T-helper 1 cell treated with Interleukin-12 subunit alpha and Interleukin-12 subunit beta and Interleukin-4 antibody, amounts not matched to agents 30 μg/mL and 1 μg/mL, for 36 hours (primary cell): ENCODE measurements at regions not wholly inside any gene's neighbourhood (a gene's known extent, or its start where the extent isn't known, plus 50 kb on each side); places are given as distances from the start of the nearest gene placed in this dataset.
"Not testable (repeated sequence)": the region's sequence is repeated elsewhere in the genome, so short reads cannot be mapped to it uniquely, and the experiment has no call there.

Experiments used
- H3K27ac Mint-ChIP-seq: one replicate; pipeline ENCODE4 v1.8.0; 2021; ENCODE audit warnings: mild to moderate bottlenecking, mixed read lengths
- H3K27me3 Mint-ChIP-seq: one replicate; pipeline ENCODE4 v1.8.0; 2021; ENCODE audit warnings: low read depth, mixed read lengths
- H3K36me3 Mint-ChIP-seq: one replicate; pipeline ENCODE4 v1.8.0; 2021; ENCODE audit warnings: low read depth, mixed read lengths
- H3K4me1 Mint-ChIP-seq: one replicate; pipeline ENCODE4 v1.8.0; 2021; ENCODE audit warnings: low read depth, mixed read lengths
- H3K4me3 Mint-ChIP-seq: one replicate; pipeline ENCODE4 v1.8.0; 2021; ENCODE audit warnings: mild to moderate bottlenecking, moderate library complexity, mixed read lengths
- H3K9me3 Mint-ChIP-seq: one replicate; pipeline ENCODE4 v1.8.0; 2021; ENCODE audit warnings: mixed read lengths

DNA sequence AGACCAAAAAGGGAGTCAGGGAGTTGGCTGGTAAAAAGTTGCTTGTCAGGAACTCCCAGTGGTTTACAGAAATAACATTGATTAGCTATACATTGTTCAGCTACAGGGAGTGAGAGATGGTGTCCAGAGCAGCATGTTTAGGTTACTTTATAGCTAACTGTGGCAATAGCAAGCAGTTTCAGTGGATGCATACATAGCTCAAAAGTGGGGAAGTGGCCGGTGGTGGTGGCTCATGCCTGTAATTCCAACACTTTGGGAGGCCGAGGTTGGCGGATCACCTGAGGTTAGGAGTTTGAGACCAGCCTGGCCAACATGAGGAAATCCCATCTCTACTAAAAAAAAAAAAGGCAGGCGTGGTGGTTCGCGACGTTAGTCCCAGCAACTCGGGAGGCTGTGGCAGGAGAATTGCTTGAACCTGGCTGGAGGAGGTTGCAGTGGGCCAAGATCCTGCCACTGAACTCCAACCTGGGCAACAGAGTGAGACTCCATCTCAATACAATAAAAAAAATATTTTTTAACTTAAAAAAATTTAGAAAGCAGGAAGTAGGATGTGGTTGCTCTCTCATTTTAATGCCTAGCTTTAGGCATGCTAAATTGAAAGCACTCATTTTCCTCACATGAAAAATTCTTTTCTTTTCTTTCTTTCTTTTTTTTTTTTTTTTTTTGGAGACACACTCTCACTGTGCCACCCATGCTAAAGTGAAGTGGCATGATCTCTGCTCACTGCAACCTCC lies 109.7 kb downstream of the PPIAL4G start:
- Mint-ChIP-seq H3K4me1 (peaks cover 31% of the 10 kb centered on the region), H3K27me3 (no peaks in the 10 kb centered on the region), H3K9me3 (no peaks in the 10 kb centered on the region), H3K36me3 (peaks cover 2% of the 10 kb centered on the region), H3K27ac (peak overlapping the region; percentile 98), H3K4me3 (peak overlapping the region; percentile 82)

DNA sequence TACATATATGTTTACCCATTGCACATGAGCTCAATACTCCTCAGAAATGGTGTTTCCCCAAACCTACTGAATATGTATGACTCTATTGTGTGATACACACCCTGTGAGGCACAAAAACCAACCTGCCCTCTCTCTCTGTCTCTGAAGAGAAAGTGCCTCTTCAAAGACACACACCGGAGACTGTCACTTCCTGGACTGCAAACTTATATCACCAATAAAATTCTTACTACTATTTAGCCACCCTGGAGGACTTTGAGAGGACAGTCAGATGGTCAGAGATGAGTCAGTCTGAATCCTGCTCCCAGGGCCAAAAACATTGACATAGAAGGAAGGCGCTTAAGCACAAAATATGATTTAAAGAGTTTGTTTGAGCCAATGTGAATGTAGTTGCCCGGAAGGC lies 110.4 kb downstream of the PPIAL4G start:
- Mint-ChIP-seq H3K4me1 (peaks cover 31% of the 10 kb centered on the region), H3K9me3 (no peaks in the 10 kb centered on the region), H3K4me3 (peak overlapping the region; percentile 82), H3K27ac (peak overlapping the region; percentile 98), H3K36me3 (peaks cover 2% of the 10 kb centered on the region), H3K27me3 (no peaks in the 10 kb centered on the region)

DNA sequence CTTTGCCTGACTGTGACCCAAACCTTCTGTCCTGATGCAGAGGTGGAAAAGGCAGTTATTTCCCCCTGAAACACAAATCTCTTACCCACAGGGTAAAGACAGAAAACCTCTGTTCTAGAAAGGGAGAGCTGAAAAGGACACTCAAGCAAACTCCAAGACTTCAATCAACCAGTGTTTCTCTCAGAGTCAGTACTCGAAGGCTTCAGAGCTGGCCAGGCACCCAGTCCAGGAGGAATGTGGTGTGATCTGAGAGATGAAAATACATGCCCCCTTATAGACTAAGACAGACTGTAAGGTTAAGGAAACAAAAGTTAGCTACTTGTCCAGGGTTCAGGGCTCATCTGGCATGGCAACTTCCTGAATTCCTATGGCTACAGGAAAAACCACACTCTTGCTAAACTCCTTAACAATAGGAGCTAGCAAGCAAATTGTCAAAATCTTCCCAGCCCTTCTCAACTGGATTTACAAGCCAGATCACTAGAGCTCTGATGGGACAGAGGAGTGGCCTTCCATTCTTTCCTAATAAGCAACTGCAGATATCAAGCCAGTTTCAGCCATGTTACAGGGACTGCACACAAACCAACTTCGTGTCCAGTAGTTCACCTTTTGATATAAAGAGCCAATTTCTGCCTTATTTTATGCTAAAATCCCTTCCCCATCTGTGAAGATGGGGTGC lies 110.9 kb downstream of the PPIAL4G start:
- Mint-ChIP-seq H3K4me1 (peaks cover 31% of the 10 kb centered on the region), H3K4me3 (peak overlapping the region; percentile 82), H3K27ac (peak overlapping the region; percentile 98)
- H3K36me3 Mint-ChIP-seq, H3K9me3 Mint-ChIP-seq, H3K27me3 Mint-ChIP-seq: not testable (repeated sequence)

DNA sequence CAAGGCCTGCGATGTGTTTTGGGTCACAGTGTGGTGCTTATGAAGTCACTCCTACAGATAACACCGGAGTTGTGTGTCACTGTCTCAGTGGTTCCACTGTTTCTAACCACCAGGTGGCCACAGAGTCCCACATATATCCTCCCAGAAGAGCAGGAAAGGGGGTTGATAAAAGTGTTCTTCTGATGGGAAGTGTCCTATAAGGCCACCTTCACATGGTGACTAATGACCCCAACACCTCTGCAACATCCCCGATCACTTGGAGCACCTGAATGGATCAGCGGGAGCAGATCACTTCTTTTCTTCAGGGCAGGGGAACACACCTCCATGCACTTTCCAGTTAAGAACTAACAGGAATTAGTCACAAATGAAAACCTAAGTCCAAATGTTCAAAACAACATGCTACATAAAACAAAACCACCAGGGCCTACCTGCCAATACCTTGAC lies 111.5 kb downstream of the PPIAL4G start:
- not testable (repeated sequence) for H3K27me3 Mint-ChIP-seq
- peaks cover 31% of the 10 kb centered on the region for H3K4me1 Mint-ChIP-seq

DNA sequence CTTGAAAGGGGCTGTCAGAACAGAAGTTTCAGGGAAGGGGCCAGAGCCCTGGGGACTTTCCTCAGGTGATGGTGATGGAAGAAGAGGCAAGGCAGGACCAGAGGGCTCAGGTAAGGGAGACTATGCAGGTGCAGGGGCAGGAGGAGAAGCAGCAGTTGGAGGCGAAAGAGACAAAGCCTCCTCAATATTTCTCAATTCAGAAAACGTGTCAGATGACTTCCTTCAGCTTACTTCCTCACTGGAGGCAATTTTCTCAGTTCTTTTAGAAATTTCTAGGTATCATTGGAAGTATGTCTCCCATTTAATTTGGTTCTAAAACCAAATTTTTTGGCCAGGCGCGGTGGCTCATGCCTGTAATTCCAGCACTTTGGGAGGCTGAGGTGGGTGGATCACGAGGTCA lies 112.4 kb downstream of the PPIAL4G start:
- H3K9me3 Mint-ChIP-seq, H3K27ac Mint-ChIP-seq, H3K27me3 Mint-ChIP-seq, H3K36me3 Mint-ChIP-seq: not testable (repeated sequence)
- peaks cover 33% of the 10 kb centered on the region for H3K4me1 Mint-ChIP-seq
- peak overlapping the region; percentile 36 for H3K4me3 Mint-ChIP-seq

More for the DNA sequence above, 111.5 kb downstream of the PPIAL4G start:
- peak overlapping the region; percentile 9 for H3K4me3 Mint-ChIP-seq
- H3K9me3 Mint-ChIP-seq, H3K36me3 Mint-ChIP-seq: not testable (repeated sequence)
- H3K27ac Mint-ChIP-seq, result peak overlapping the region; percentile 98

DNA sequence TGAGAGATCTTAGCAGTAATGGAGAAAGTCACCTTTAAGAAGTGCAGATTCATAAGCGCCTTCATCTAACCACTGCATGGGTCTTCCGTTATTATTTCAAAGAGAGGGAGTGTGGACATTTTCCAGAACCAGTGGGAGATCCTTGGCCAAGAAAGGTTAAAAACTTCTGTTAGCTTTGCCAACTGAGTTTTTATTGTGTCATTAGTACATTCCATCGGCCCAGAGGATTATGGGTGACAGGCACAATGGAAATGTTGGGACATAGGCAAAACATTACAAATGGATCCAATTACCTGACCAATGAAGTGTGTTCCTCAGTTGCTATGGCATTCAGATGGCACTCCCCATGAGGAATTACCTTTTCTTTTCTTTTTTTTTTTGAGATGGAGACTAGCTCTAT lies 115.5 kb downstream of the PPIAL4G start:
- Mint-ChIP-seq H3K36me3 (peaks cover 2% of the 10 kb centered on the region), H3K4me3 (no peak overlapping the region), H3K9me3 (no peaks in the 10 kb centered on the region), H3K4me1 (peaks cover 44% of the 10 kb centered on the region), H3K27ac (no peak overlapping the region), H3K27me3 (peaks cover 22% of the 10 kb centered on the region)

DNA sequence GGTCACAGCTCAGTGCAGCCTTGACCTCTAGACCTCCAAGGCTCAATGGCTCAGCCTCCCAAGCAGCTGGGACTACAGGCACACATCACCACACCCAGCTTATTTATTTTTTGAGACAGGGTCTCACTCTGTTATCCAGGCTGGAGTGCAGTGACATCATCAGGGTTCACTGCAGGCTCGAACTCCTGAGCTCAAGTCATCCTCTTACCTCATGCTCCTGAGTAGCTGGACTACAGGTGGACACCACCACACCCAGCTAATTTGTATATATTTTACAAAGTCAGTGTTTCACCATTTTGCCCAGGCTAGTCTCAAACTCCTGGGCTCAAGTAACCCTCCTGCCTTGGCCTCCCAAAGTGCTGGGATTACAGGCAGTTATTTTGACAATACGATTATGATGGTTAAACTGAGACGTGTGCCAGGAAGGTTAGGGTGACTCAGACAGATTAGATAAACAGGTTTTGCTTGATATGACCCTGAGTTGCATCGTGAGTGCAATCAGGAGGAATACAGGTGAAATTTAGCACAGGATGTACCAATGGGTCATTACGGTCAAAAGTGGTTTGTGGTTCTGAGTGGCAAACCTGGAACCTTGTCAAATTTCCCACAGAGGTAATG lies 116.9 kb downstream of the PPIAL4G start:
- H3K9me3 Mint-ChIP-seq, H3K4me3 Mint-ChIP-seq, H3K27ac Mint-ChIP-seq, H3K36me3 Mint-ChIP-seq: not testable (repeated sequence)
- H3K4me1 Mint-ChIP-seq, result peaks cover 43% of the 10 kb centered on the region
- H3K27me3 Mint-ChIP-seq, result peaks cover 31% of the 10 kb centered on the region

DNA sequence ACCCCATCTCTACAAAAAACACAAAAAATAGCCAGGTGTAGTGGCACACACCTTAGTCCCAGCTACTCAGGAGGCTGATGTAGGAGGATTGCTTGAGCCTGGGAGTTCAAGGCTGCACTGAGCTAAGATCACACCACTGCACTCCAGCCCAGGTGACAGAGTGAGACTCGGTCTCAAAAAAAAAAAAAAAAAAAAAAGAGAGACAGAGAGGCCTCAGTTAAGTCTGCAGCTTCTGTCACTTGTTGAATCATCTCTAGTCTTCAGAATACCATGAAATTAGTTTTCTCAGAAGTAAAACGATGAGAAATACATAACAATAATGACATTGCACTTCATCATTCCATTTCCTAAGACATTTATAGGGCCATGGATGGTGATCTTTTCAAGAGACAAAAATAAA lies 118.0 kb downstream of the PPIAL4G start:
- peaks cover 37% of the 10 kb centered on the region for H3K27me3 Mint-ChIP-seq

DNA sequence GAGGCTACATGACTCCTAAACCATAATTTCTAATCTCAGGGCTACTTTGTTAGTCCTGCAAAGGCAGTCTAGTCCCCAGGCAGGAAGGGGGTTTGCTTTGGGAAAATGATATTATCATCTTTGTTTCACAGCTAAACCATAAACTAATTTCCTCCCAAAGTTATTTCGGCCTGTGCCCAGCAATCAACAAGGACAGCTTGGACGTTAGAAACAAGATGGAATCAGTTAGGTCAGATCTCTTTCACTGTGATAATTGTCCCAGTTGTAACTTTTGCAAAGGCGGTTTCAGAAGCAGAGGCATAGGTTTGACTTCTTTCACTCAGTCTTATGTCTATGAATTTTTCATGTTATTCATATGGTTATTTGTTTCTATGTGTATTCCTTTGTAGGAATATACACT lies 119.1 kb downstream of the PPIAL4G start:
- not testable (repeated sequence) for H3K4me3 Mint-ChIP-seq
- H3K4me1 Mint-ChIP-seq, result peaks cover 38% of the 10 kb centered on the region
- H3K27me3 Mint-ChIP-seq, result peaks cover 39% of the 10 kb centered on the region

More for the DNA sequence above, 118.0 kb downstream of the PPIAL4G start:
- not testable (repeated sequence) for H3K36me3 Mint-ChIP-seq, H3K4me3 Mint-ChIP-seq, H3K27ac Mint-ChIP-seq, H3K9me3 Mint-ChIP-seq
- H3K4me1 Mint-ChIP-seq, result peaks cover 38% of the 10 kb centered on the region

DNA sequence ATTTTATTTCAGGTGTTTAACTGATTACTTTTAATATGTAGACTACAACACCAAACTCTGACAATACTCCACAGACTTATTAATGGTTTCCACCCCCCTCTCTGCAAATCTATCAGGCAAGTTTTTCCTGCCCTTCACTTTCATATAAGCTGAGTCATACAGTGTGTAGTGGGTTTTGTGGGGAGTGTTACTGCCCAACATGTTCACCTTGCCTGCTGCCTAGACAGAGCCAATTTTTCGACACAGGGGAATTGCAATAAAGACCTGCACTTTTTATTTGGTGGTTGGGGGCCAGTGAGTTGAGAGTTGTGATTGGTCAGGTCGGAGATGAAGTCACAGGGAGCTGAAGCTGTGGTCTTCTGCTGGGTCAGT lies 119.7 kb downstream of the PPIAL4G start:
- H3K4me1 Mint-ChIP-seq, result peaks cover 38% of the 10 kb centered on the region
- H3K4me3 Mint-ChIP-seq, result peak overlapping the region; percentile 74
- no peak overlapping the region for H3K27ac Mint-ChIP-seq
- H3K27me3 Mint-ChIP-seq, result peaks cover 40% of the 10 kb centered on the region
- no peaks in the 10 kb centered on the region for H3K9me3 Mint-ChIP-seq
- H3K36me3 Mint-ChIP-seq, result no peaks in the 10 kb centered on the region

More for the DNA sequence above, 119.1 kb downstream of the PPIAL4G start:
- not testable (repeated sequence) for H3K27ac Mint-ChIP-seq, H3K36me3 Mint-ChIP-seq, H3K9me3 Mint-ChIP-seq

DNA sequence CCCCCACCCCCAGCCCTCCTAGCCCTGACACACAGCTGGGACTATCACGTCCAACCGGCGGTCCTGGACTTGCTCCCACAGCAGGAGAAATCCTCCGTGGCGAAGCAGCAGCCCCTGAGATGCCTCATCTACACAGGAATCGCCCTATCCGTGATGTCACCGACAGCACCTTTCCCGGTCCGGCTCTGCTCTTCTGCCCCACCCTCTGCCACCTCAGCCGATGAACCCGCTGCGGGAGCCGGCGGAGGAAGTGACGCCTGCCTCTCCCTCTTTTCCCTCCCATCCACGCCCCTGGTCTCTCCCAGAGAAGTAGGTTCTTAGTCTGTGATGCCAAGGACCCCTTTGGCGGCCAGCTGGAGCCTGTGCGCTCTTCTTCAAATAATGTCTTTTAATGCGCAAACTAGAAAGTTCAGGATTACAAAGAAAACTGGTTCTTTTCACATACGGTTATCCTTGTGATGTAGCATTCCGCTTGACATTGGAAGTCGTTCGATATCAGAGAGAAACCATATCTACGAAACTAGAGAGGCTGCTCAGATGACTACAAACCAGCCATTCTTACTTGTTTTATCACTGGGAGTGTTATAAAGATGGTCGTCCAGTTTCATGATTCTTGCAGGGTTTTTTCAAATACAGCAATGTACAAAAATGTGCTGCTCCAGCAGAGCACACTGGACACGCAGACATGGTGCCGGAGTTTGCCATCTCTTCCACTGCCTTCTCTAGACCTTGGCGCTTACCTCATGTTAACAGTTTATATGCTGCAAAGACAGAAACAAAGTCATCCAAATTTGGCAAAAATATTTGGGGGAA lies 120.3 kb downstream of the PPIAL4G start:
- peaks cover 46% of the 10 kb centered on the region for H3K27me3 Mint-ChIP-seq
- H3K36me3 Mint-ChIP-seq, result no peaks in the 10 kb centered on the region
- H3K4me3 Mint-ChIP-seq, result peak overlapping the region; percentile 74
- H3K9me3 Mint-ChIP-seq, result no peaks in the 10 kb centered on the region
- no peak overlapping the region for H3K27ac Mint-ChIP-seq
- H3K4me1 Mint-ChIP-seq, result peaks cover 38% of the 10 kb centered on the region

DNA sequence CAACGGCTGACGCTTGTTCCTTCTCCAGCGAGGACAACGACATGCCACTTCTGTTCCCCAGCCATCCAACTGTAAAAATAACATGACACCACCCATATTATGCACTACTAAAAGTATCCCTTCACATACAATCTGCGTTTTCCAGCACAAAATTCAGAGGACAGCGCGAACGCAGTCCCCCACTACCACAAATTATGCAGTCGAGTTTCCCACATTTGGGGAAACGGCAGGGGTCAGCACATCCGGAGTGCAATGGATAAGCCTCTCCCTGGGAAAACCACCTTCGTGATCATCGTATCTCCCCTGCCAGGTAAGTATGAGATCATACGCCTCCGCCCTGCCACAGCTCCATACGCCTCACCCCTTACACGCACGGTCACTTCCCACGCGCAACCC lies 120.9 kb downstream of the PPIAL4G start:
- Mint-ChIP-seq H3K9me3 (no peaks in the 10 kb centered on the region), H3K27me3 (peaks cover 49% of the 10 kb centered on the region), H3K27ac (peak overlapping the region; percentile 52), H3K4me1 (peaks cover 38% of the 10 kb centered on the region), H3K36me3 (no peaks in the 10 kb centered on the region), H3K4me3 (peak overlapping the region; percentile 74)

DNA sequence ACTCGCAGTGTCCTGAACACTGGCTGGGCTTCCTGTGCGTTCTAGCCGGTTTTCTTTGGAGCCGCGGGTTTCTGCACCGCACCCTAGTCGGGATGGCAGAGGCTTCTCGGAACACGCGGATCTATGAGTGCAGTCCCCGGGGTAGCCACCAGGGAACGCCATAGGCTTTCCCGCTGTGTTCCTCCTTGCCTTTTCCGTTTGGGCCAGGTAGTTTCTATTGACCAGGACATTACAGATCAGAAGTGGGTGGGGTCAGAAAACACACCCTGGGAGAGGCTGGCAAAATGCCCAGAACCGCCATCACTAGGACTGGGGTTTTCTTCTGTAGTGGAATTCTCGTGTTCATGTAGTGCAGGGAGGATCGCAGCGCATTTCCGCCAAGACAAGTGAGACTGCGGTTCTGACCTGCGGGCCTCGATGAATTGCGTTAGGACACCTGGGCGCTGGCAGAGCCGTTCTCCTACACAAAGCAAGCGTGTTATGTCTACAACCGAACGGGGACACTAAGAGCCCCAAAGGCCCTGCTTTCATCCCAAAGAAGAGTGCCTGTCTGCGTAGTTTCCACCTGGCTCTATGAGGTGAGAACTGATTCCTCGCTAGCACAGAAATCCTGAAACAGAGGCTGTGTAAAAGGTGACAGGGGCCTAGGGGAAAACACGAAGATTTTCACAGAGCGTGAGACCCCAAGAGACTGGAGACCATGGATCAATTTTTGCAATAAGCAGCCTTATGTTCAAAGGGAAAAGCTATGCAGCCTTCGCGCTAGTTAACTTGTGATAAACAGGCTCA lies 121.5 kb downstream of the PPIAL4G start:
- Mint-ChIP-seq H3K27ac (peak overlapping the region; percentile 52), H3K27me3 (peaks cover 55% of the 10 kb centered on the region), H3K4me3 (peak overlapping the region; percentile 74), H3K4me1 (peaks cover 38% of the 10 kb centered on the region)
- H3K36me3 Mint-ChIP-seq, H3K9me3 Mint-ChIP-seq: not testable (repeated sequence)

DNA sequence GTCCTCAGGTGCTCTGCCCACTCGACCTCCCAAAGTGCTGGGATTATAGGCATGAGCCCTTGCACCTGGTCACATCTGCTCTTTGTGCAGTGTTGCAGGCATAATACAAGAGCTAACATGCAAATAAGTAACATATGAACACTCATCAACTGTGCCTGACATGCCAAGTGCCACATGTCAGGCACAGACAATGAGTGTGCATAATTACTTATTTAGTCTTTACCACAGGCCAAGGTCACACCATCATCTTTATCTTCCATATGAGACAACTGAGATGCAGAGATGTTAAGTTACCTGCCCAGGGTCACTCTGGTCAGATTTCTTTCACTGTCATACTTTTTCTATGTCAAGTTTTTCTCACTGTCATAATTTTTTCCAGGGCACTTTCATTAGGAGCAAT lies 126.1 kb downstream of the PPIAL4G start:
- H3K4me1 Mint-ChIP-seq, result peaks cover 9% of the 10 kb centered on the region
- no peaks in the 10 kb centered on the region for H3K9me3 Mint-ChIP-seq
- peaks cover 77% of the 10 kb centered on the region for H3K27me3 Mint-ChIP-seq
- H3K36me3 Mint-ChIP-seq, result no peaks in the 10 kb centered on the region
- no peak overlapping the region for H3K27ac Mint-ChIP-seq
- H3K4me3 Mint-ChIP-seq, result no peak overlapping the region
